H1 (cell line): ENCODE measurements at regions not wholly inside any gene's neighbourhood (a gene's known extent, or its start where the extent isn't known, plus 50 kb on each side); places are given as distances from the start of the nearest gene placed in this dataset.

Experiments used
- CTCF ChIA-PET: fragments of 300-600 bp; sonication (Branson Sonifier 250); formaldehyde crosslinking; loops from one replicate; lab custom pipeline; 2021; ENCODE audit not compliant: partially characterized antibody; lab: Charles Lee
- POLR2A ChIA-PET: fragments of 300-600 bp; sonication (Branson Sonifier 250); formaldehyde crosslinking; loops from one replicate; lab custom pipeline; 2021; ENCODE audit warnings: inconsistent platforms; ENCODE audit not compliant: partially characterized antibody; lab: Charles Lee
- DNase-seq, 2 experiments: peaks; one replicate each; pipeline versions ENCODE4 v3.0.0 to v3.0.0-alpha.2; 2010 to 2022; ENCODE audit warnings: low spot score in 2 of 2, low read depth in 1 of 2, mixed read lengths in 1 of 2
- FAIRE-seq: peaks from 2 replicates; lab custom pipeline; 2011; peaks lifted over from hg19 to GRCh38; lab: Jason Lieb, UNC
- H2AFZ ChIP-seq: 2 replicates; pipeline ENCODE4 v1.8.1; 2012; ENCODE audit warnings: low read length, inconsistent platforms
- H2AK5ac ChIP-seq: 2 replicates; pipeline ENCODE4 v1.6.1; 2013; ENCODE audit warnings: low read depth, low read length
- H2BK120ac ChIP-seq: replicated peaks from 2 replicates; pipeline ENCODE3; 2013; ENCODE audit warnings: low read depth, low read length, inconsistent platforms
- H2BK12ac ChIP-seq: 2 replicates; pipeline ENCODE4 v1.6.1; 2013; ENCODE audit warnings: low read depth, low read length
- H2BK15ac ChIP-seq: 2 replicates; pipeline ENCODE4 v1.6.1; 2013; ENCODE audit warnings: low read length
- H2BK20ac ChIP-seq: 2 replicates; pipeline ENCODE4 v1.6.1; 2013; ENCODE audit warnings: low read length
- H2BK5ac ChIP-seq: 2 replicates; pipeline ENCODE4 v1.6.1; 2013; ENCODE audit warnings: low read depth, low read length
- H3K14ac ChIP-seq: 2 replicates; pipeline ENCODE4 v1.6.1; 2013; ENCODE audit warnings: inconsistent platforms; ENCODE audit not compliant: insufficient read length
- H3K18ac ChIP-seq: 2 replicates; pipeline ENCODE4 v1.6.1; 2013; ENCODE audit warnings: low read length; ENCODE audit errors: extremely low read depth
- H3K23ac ChIP-seq: 2 replicates; pipeline ENCODE4 v1.6.1; 2013; ENCODE audit warnings: inconsistent platforms; ENCODE audit not compliant: insufficient read length
- H3K23me2 ChIP-seq: 2 replicates; pipeline ENCODE4 v1.6.1; 2013; ENCODE audit warnings: low read depth, low read length
- H3K27ac ChIP-seq: 2 replicates; pipeline ENCODE4 v1.6.1; 2011; ENCODE audit warnings: low read depth, low read length, inconsistent platforms
- H3K27me3 ChIP-seq, 4 experiments: replicated peaks in 1 of 4; 1 replicate in 1 of 4; 2 replicates in 3 of 4; pipeline versions ENCODE4 v1.6.1 to v1.8.1; 2011 to 2013; ENCODE audit warnings: low read length in 3 of 4, mild to moderate bottlenecking in 3 of 4, inconsistent platforms in 2 of 4, mixed read lengths in 2 of 4, moderate library complexity in 1 of 4; ENCODE audit not compliant: control insufficient read depth in 3 of 4, insufficient read depth in 3 of 4; ENCODE audit errors: extremely low read depth in 1 of 4
- H3K36me3 ChIP-seq, 4 experiments: 2 replicates each; pipeline versions ENCODE4 v1.6.1 to v1.8.1; 2011 to 2013; ENCODE audit warnings: mild to moderate bottlenecking in 4 of 4, low read length in 3 of 4, moderate library complexity in 2 of 4, control low read depth in 1 of 4, inconsistent platforms in 1 of 4; ENCODE audit not compliant: insufficient read depth in 4 of 4, control insufficient read depth in 2 of 4
- H3K4ac ChIP-seq: replicated peaks from 2 replicates; pipeline ENCODE3; 2013; ENCODE audit warnings: low read length, low read depth, mixed read lengths, inconsistent platforms; ENCODE audit not compliant: insufficient read length
- H3K4me1 ChIP-seq, 4 experiments: replicated peaks in 1 of 4; 1 replicate in 1 of 4; 2 replicates in 3 of 4; pipeline versions ENCODE4 v1.6.1 to v1.8.1; 2011 to 2013; ENCODE audit warnings: low read length in 3 of 4, inconsistent platforms in 2 of 4, mixed read lengths in 1 of 4; ENCODE audit not compliant: insufficient read depth in 4 of 4, control insufficient read depth in 3 of 4
- H3K4me2 ChIP-seq, 2 experiments: 2 replicates each; pipeline versions ENCODE4 v1.6.1 to v1.8.1; 2011 to 2013; ENCODE audit warnings: low read depth in 2 of 2, low read length in 2 of 2, control low read depth in 1 of 2, inconsistent platforms in 1 of 2, mild to moderate bottlenecking in 1 of 2; ENCODE audit not compliant: insufficient read depth in 1 of 2
- H3K4me3 ChIP-seq, 4 experiments: fragments of 200-600, 300-600 bp in 1 of 4; sonication (generic), shearing (Covaris generic), sonication (Bioruptor Twin) in 1 of 4; 2 replicates each; pipeline versions ENCODE4 v1.5.1 to v1.8.1; 2011 to 2016; ENCODE audit warnings: low read length in 4 of 4, low read depth in 3 of 4, control low read depth in 2 of 4, inconsistent platforms in 2 of 4, mild to moderate bottlenecking in 2 of 4, mixed read lengths in 1 of 4, moderate library complexity in 1 of 4; ENCODE audit not compliant: insufficient read depth in 2 of 4; ENCODE audit errors: extremely low read depth in 1 of 4
- H3K56ac ChIP-seq: replicated peaks from 2 replicates; pipeline ENCODE3; 2013; ENCODE audit warnings: low read depth, mild to moderate bottlenecking, mixed read lengths, low read length, inconsistent platforms; ENCODE audit not compliant: insufficient read length
- H3K79me1 ChIP-seq: 2 replicates; pipeline ENCODE4 v1.6.1; 2013; ENCODE audit warnings: low read depth, low read length, control low read depth
- H3K79me2 ChIP-seq, 2 experiments: 2 replicates each; pipeline versions ENCODE4 v1.6.1 to v1.8.1; 2012 to 2013; ENCODE audit warnings: low read length in 2 of 2, mild to moderate bottlenecking in 2 of 2, inconsistent platforms in 1 of 2; ENCODE audit not compliant: insufficient read depth in 2 of 2, control insufficient read depth in 1 of 2
- H3K9ac ChIP-seq, 4 experiments: replicated peaks in 1 of 4; 1 replicate in 1 of 4; 2 replicates in 3 of 4; pipeline versions ENCODE4 v1.6.1 to v1.8.1; 2011 to 2013; ENCODE audit warnings: low read depth in 3 of 4, low read length in 3 of 4, control low read depth in 2 of 4, mild to moderate bottlenecking in 2 of 4, moderate library complexity in 2 of 4, inconsistent platforms in 1 of 4; ENCODE audit errors: extremely low read depth in 1 of 4
- H3K9me3 ChIP-seq, 2 experiments: 2 replicates each; pipeline versions ENCODE4 v1.6.1 to v1.8.1; 2012 to 2013; ENCODE audit warnings: mild to moderate bottlenecking in 2 of 2, moderate library complexity in 2 of 2, control low read depth in 1 of 2, inconsistent platforms in 1 of 2, low read depth in 1 of 2, low read length in 1 of 2, mixed read lengths in 1 of 2; ENCODE audit not compliant: insufficient read depth in 2 of 2
- H4K20me1 ChIP-seq, 2 experiments: replicated peaks in 1 of 2; 2 replicates each; pipeline versions ENCODE3 to v1.8.1; 2011 to 2013; ENCODE audit warnings: inconsistent platforms in 2 of 2, low read length in 2 of 2, mild to moderate bottlenecking in 1 of 2; ENCODE audit not compliant: insufficient read depth in 2 of 2, control insufficient read depth in 1 of 2
- H4K5ac ChIP-seq: 2 replicates; pipeline ENCODE4 v1.6.1; 2013; ENCODE audit warnings: low read length, low read depth, mixed read lengths, inconsistent platforms; ENCODE audit not compliant: insufficient read length
- H4K8ac ChIP-seq: 2 replicates; pipeline ENCODE4 v1.8.0; 2013; ENCODE audit warnings: mild to moderate bottlenecking, moderate library complexity, low read length, inconsistent platforms; ENCODE audit not compliant: insufficient read depth; ENCODE audit errors: extremely low read depth
- H4K91ac ChIP-seq: replicated peaks from 2 replicates; pipeline ENCODE3; 2013; ENCODE audit warnings: low read length, mixed read lengths, inconsistent platforms; ENCODE audit not compliant: insufficient read length
- EZH2 ChIP-seq: fragments of 200-600 bp; sonication (generic); IDR thresholded peaks from 2 replicates; pipeline ENCODE4 v1.7.1; 2012; ENCODE audit warnings: low read depth, mild to moderate bottlenecking, moderate library complexity, low read length, inconsistent platforms; ENCODE audit not compliant: severe bottlenecking
- RNF2 ChIP-seq: fragments of 200-900, 300-1000 bp; sonication (generic); IDR thresholded peaks from 2 replicates; pipeline ENCODE4 v1.7.1; 2016; ENCODE audit warnings: borderline replicate concordance, low read depth, mild to moderate bottlenecking, antibody characterized with exemption, low read length; ENCODE audit not compliant: poor library complexity, severe bottlenecking; ENCODE audit errors: missing control alignments
- TAF1 ChIP-seq: IDR thresholded peaks from 2 replicates; pipeline ENCODE4 v1.6.1; 2011; ENCODE audit warnings: mild to moderate bottlenecking, low read depth, low read length
- TBP ChIP-seq: IDR thresholded peaks from 2 replicates; pipeline ENCODE4 v1.6.1; 2011; ENCODE audit warnings: low read depth, low read length, improper control_type of control experiment
- WGBS, 2 experiments: shearing (Covaris generic) in 1 of 2; methylation state at CpG; one replicate each; pipeline versions ENCODE4 v1.1.6 to v1.1.7; 2013 to 2015; ENCODE audit warnings: low lambda C conversion rate in 2 of 2, mixed read lengths in 2 of 2, inconsistent platforms in 1 of 2, low coverage in 1 of 2, missing lambda C conversion rate in 1 of 2; ENCODE audit not compliant: insufficient replicate concordance in 2 of 2, insufficient coverage in 1 of 2, insufficient read length in 1 of 2; ENCODE audit errors: extremely low coverage in 1 of 2, missing lambda C conversion rate in 1 of 2; 5-methylcytosine and 5-hydroxymethylcytosine counted together
- TF ChIP-seq, protein P1 (sequence below): IDR thresholded peaks from 2 replicates; pipeline ENCODE4 v1.6.1; 2011; ENCODE audit warnings: low read depth, mild to moderate bottlenecking, low read length; ENCODE audit not compliant: insufficient read depth

DNA sequence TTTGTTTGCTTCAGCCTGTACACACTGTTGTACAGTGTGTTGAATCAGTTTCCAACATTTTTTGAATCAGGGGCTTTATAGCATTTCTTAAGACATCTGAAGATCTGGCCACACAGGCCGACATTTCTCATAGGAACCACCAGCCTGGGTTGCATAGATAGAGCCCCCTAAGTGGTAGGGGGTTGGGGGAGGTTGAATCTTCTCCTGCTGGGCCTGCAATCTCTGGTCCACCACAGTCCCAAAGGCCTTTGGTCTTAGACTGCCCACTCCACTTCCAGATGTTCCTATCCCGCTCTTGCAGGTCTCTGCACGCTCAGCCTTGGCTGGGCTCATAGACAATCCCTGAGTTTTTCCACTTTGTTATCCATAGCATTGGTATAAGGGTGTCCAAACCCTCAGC is 75.4 kb upstream of the HABP2 start:
- Histone ChIP-seq H3K4me2 (no peak overlapping the region), H3K14ac (no peak overlapping the region), H4K8ac (no peak overlapping the region), H4K91ac (no peak overlapping the region), H2AK5ac (no peak overlapping the region), H4K5ac (no peak overlapping the region), H2AFZ (no peak overlapping the region), H3K4me3 (no peak overlapping the region), H3K27ac (no peak overlapping the region), H3K4me1 (no peaks in the 10 kb centered on the region), H2BK5ac (no peak overlapping the region), H3K9me3 (peaks cover 30 to 32% of the 10 kb centered on the region in 2 experiments), H2BK15ac (no peak overlapping the region), H3K36me3 (no peaks in the 10 kb centered on the region), H2BK12ac (no peak overlapping the region), H3K4ac (no peak overlapping the region), H3K56ac (no peak overlapping the region), H3K18ac (no peak overlapping the region), H2BK20ac (no peak overlapping the region), H3K27me3 (no peaks in the 10 kb centered on the region), H3K23ac (no peak overlapping the region), H3K79me1 (no peaks in the 10 kb centered on the region), H3K9ac (no peak overlapping the region), H2BK120ac (no peak overlapping the region), H3K23me2 (no peaks in the 10 kb centered on the region), H3K79me2 (no peaks in the 10 kb centered on the region), H4K20me1 (no peaks in the 10 kb centered on the region)
- FAIRE-seq (no peak), DNase-seq (no peak)
- 92% methylated on average over 3 of the region's 3 CpGs; no CpG with 5 or more reads in 1 of the 2 experiments for WGBS, 2 experiments
- TF ChIP-seq RNF2, result no peak
- no peak for TF ChIP-seq EZH2
- TF ChIP-seq TBP, result no peak
- TF ChIP-seq, protein P1, sequence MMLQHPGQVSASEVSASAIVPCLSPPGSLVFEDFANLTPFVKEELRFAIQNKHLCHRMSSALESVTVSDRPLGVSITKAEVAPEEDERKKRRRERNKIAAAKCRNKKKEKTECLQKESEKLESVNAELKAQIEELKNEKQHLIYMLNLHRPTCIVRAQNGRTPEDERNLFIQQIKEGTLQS, result no peak
- no peak for TF ChIP-seq TAF1
- ChIA-PET CTCF (no interaction called here), POLR2A (no interaction called here)
